Large intestine (tissue), 3 donors: ENCODE measurements at regions not wholly inside any gene's neighbourhood (a gene's known extent, or its start where the extent isn't known, plus 50 kb on each side); places are given as distances from the start of the nearest gene placed in this dataset.
"Not testable (repeated sequence)": the region's sequence is repeated elsewhere in the genome, so short reads cannot be mapped to it uniquely, and the experiment has no call there.

ENCODE experiments used
- DNase-seq, 2 donors: peaks; one replicate each; pipeline versions ENCODE4 v3.0.0 to v3.0.0-alpha.2; 2013
- H3K27ac ChIP-seq: one replicate; pipeline ENCODE4 v1.5.1; 2013; ENCODE audit warnings: low read length
- H3K27me3 ChIP-seq: 2 replicates; pipeline ENCODE4 v1.6.1; 2013; ENCODE audit warnings: low read length; ENCODE audit not compliant: control insufficient read depth, insufficient read depth
- H3K36me3 ChIP-seq: 2 replicates; pipeline ENCODE4 v1.6.1; 2013; ENCODE audit warnings: low read length; ENCODE audit not compliant: control insufficient read depth, insufficient read depth
- H3K4me1 ChIP-seq: one replicate; pipeline ENCODE4 v1.6.1; 2013; ENCODE audit warnings: low read length; ENCODE audit not compliant: control insufficient read depth, insufficient read depth
- H3K4me3 ChIP-seq: one replicate; pipeline ENCODE4 v1.5.1; 2013; ENCODE audit warnings: low read length
- H3K9me3 ChIP-seq: one replicate; pipeline ENCODE4 v1.6.1; 2013; ENCODE audit warnings: mild to moderate bottlenecking, low read depth, low read length, moderate library complexity; ENCODE audit not compliant: control insufficient read depth
- WGBS: methylation state at CpG from one replicate; pipeline ENCODE4 v1.1.5; 2013; ENCODE audit warnings: low lambda C conversion rate; ENCODE audit not compliant: insufficient coverage; 5-methylcytosine and 5-hydroxymethylcytosine counted together

DNA sequence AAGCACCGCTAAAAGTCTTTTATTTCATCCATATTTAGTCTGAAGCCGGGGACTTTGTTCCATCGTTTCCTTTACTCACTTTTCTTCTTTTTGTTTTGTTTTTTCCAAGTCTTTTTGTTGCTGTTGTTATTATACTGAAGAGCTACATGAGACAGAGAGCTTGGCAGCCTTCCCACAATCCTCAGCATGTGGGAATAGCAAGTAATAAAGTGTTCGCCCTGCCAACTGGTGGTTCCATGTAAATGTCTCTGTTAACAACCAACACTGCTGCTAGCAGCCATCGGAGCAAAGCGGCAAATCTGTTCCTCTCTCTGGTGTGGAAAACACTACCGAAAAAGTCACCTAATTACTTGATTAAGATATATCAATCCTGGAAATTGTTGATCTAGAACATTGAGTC, 437.8 kb upstream of the ID4 start:
- whole genome bisulfite sequencing, result 70% methylated on average over 2 of the region's 7 CpGs
- Histone ChIP-seq H3K27me3 (no peaks in the 10 kb centered on the region), H3K36me3 (no peaks in the 10 kb centered on the region), H3K4me1 (no peaks in the 10 kb centered on the region), H3K4me3 (no peak overlapping the region), H3K9me3 (no peaks in the 10 kb centered on the region), H3K27ac (no peak overlapping the region)
- no peak for DNase-seq

DNA sequence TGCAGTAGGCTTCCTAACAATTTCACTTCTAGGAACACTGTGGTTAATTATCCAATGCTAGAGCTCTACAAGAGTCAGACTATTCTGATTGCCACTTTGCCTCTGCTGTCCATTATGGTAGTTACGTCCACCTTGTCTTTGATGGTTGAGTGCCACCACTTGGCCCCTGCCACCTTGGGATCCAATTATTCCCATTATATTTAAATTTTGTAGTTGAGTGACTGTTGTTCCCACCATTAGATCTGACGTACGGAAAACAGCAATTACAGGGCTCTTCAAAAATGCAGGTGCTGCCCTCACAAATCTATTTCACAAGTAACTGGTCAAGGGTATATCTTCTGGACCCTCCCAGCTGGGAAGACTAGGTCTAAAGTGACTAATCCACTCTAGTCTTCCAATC, 432.3 kb upstream of the ID4 start:
- WGBS, result no CpG with 5 or more reads among the region's 3 CpGs

DNA sequence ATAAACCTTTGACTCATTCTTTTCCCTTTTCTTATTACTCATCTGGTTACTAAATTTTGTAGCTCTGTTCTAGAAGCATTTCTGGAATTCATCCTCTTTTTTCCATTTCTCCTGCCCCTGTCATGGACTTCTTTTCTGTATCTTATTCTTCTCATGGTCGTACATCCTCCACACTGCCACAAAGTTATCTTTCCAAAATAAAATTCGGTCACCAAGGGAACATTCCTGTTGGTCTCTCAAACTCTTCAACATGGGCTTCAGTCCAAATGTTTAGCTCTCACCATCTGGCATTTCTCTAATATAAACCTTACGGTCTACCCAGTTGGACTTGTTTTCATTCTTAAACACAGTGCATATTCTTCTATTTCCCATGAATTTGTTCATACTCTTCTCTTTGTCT, 428.8 kb upstream of the ID4 start:
- no peaks in the 10 kb centered on the region for H3K4me1 ChIP-seq
- H3K27ac ChIP-seq, result no peak overlapping the region
- peak in 1 of 2 donors; percentile 11 for DNase-seq
- H3K9me3 ChIP-seq, result no peaks in the 10 kb centered on the region
- WGBS, result 74% methylated on average over 2 of the region's 3 CpGs
- H3K27me3 ChIP-seq, result no peaks in the 10 kb centered on the region
- no peak overlapping the region for H3K4me3 ChIP-seq
- no peaks in the 10 kb centered on the region for H3K36me3 ChIP-seq

More for the DNA sequence above, 432.3 kb upstream of the ID4 start:
- H3K4me3 ChIP-seq, H3K27me3 ChIP-seq, DNase-seq, H3K9me3 ChIP-seq, H3K4me1 ChIP-seq, H3K36me3 ChIP-seq, H3K27ac ChIP-seq: not testable (repeated sequence)

DNA sequence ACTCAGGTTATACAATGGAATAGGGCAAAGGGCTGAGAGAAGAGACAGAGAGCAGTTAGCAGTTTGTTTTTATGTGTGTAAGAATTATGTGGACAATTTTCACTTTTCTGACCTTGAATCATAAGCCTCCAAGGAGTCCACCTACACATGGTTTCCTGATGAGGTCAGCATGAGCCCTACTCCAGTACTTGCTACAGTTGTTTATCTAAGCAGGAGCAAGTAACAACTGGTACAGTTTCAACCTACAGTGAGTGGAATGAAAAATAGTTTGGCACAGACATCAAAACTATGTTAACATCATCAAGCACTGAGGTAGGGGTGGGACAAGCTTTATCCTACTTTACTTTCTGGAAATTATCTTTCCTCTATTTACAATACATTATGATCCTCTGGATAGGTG, 426.7 kb upstream of the ID4 start:
- no peaks in the 10 kb centered on the region for H3K4me1 ChIP-seq
- H3K27me3 ChIP-seq, result no peaks in the 10 kb centered on the region
- DNase-seq, result peak; percentile 2 to 4
- H3K36me3 ChIP-seq, result no peaks in the 10 kb centered on the region
- H3K9me3 ChIP-seq, result no peaks in the 10 kb centered on the region
- no peak overlapping the region for H3K4me3 ChIP-seq
- H3K27ac ChIP-seq, result no peak overlapping the region

DNA sequence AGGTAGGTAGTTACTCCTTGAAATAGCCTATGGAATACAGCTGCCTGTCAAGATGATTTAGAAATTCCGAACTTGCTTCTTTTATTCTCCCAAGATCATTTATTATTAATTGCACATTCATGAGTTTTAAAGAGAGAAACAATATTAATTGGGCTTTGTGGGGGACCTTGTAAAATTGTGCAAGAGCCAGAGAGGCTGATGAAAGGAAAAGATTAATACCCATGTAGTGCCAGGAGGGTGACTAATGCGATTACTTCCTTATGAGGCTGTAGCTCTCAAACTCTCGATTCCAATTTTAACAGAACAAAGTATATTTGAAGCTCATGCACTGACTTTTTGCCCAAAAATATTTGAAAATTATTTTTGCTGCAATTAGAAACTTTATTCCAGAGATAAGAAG, 423.8 kb upstream of the ID4 start:
- no peak for DNase-seq
- H3K27me3 ChIP-seq, result no peaks in the 10 kb centered on the region
- H3K9me3 ChIP-seq, result no peaks in the 10 kb centered on the region
- H3K27ac ChIP-seq, result no peak overlapping the region
- H3K4me3 ChIP-seq, result no peak overlapping the region
- H3K4me1 ChIP-seq, result no peaks in the 10 kb centered on the region
- WGBS, result 94% methylated on average over 2 of the region's 3 CpGs
- no peaks in the 10 kb centered on the region for H3K36me3 ChIP-seq

DNA sequence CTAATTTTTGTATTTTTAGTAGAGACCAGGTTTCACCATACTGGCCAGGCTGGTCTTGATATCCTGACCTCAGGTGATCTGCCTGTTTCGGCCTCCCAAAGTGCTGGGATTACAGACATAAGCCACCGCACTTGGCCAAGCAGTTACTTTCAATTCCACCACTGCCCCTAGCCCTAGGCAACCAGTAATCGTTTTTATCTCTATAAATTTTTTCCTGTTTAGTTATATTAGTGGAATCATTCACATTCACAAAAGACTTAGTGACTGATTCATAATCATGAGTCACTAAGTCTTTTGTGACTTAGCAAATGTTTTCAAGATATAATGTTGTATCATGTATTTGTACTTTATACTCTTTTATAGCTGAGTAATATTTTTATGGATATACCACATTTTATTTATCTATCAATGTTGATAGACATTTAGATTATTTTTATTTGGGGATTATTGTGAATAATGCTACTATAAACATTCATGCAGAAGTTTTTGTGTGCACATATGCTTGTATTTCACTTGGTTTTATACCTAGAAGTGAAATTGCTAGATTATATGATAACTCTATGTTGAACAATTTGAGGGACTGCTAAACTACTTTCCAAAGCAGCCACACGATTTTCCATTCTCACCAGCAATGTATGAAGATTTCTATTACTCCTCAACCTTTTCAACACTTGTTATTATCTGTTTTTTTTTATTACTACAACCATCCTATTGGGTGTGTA, 421.4 kb upstream of the ID4 start:
- Histone ChIP-seq H3K4me3 (no peak overlapping the region), H3K4me1 (no peaks in the 10 kb centered on the region), H3K36me3 (no peaks in the 10 kb centered on the region), H3K9me3 (no peaks in the 10 kb centered on the region), H3K27me3 (no peaks in the 10 kb centered on the region), H3K27ac (no peak overlapping the region)
- DNase-seq, result no peak
- 100% methylated on average over 2 of the region's 4 CpGs for WGBS

DNA sequence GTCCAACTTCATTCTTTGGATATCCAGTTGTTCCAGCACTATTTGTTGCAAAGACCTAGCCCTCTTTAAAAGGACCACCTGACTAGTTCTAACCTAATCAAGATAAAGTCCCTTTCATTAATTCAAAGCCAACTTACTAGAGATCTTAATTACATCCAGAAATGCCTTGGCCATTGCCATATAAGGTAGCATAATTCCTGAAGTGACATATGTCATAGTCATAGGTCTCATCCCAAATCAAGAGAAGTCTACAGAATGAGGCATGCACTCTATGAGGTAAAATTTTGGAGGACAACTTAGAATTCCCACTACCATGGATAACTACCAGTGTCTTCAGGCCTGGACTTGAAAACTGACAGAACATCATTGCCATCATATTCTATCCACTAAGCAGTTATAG, 420.4 kb upstream of the ID4 start:
- Histone ChIP-seq H3K27me3 (no peaks in the 10 kb centered on the region), H3K4me1 (no peaks in the 10 kb centered on the region), H3K9me3 (no peaks in the 10 kb centered on the region), H3K4me3 (no peak overlapping the region), H3K27ac (no peak overlapping the region), H3K36me3 (no peaks in the 10 kb centered on the region)
- no peak for DNase-seq

DNA sequence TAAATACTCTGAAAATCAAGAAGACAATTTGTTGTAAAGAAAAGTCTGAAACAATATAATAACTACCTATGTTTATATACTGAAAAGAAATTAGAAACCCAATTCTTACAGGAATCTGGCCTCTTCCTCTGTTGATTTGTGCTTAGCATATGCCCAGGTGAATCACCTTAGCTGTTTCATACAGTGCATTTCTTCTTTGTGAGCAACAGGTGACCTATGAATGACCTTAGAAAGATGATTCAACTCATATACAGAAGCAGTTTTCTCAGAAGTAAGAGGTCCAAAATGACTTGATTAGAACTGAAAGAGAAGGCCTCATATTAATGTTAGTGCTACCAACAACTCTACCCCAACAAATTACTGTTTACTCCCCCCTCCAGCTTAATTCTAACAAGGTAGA, 419.5 kb upstream of the ID4 start:
- H3K9me3 ChIP-seq, result no peaks in the 10 kb centered on the region
- no peaks in the 10 kb centered on the region for H3K36me3 ChIP-seq
- H3K27me3 ChIP-seq, result no peaks in the 10 kb centered on the region
- H3K4me1 ChIP-seq, result no peaks in the 10 kb centered on the region
- no peak for DNase-seq
- no peak overlapping the region for H3K27ac ChIP-seq
- no peak overlapping the region for H3K4me3 ChIP-seq

DNA sequence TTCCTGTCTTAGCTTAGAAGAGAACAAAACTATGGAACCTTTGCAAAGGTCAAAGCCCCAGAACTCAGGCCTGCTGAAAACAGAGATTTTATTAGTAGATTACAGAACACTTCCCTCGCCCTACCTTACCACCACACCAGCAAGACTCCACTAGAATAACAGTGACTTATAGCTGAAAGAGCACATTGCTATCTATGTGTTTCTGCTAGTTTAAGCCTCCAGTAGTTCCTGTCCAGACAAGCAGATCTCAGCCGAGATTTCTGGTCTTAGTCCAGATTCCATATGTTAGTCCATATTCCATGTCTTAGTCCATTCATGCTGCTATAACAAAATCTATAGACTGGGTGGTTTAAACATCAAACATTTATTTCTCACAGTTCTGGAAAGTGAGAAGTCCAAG, 412.3 kb upstream of the ID4 start:
- H3K4me1 ChIP-seq, result no peaks in the 10 kb centered on the region
- H3K36me3 ChIP-seq, result no peaks in the 10 kb centered on the region
- H3K27me3 ChIP-seq, result no peaks in the 10 kb centered on the region
- H3K27ac ChIP-seq, result no peak overlapping the region
- WGBS, result no CpG with 5 or more reads among the region's 2 CpGs
- DNase-seq, result no peak
- H3K4me3 ChIP-seq, result no peak overlapping the region
- H3K9me3 ChIP-seq, result no peaks in the 10 kb centered on the region

DNA sequence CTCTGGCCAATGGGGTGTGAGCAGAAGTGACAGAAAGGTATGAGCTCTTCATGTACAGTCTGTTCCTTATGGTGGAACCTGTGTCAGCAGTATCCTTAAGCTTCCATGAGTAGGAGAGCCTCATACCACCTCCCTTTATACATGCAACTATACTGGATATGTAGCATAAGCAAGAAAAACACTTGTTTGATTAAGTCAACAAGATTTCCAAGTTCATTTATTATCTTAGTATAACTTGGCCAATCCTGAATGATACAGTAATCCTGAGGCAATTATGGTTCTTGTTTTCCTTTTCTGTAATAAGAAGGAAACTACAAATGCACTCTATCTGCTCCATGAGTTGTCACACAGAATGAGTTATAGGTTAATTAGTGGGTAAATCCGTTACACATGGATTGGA, 409.6 kb upstream of the ID4 start:
- no peaks in the 10 kb centered on the region for H3K4me1 ChIP-seq

DNA sequence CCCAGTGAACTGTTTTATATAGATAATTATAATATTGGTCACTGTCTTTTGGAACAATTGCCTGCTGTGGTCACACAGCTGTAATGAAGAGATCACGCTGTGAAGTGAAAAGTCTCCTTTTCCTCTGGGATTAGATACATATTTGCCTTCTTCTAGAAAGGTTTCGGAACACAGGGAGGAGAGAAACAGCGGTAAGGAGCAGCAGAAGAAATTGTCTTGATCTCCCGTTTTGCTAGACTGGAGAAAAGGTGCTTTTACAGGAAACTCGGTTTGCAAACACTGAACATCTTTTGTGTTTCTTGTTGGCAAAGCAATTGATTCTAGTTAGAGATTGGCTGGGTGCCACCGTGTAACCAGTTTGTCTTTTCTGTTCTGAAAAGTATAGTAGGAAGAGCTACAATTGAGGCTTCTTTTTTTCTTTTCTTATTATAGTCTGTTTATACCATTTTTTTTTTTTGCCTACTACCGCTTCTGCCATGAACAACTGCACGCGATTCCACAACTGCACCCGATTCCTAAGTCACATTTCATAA, 404.1 kb upstream of the ID4 start:
- Histone ChIP-seq H3K36me3 (no peaks in the 10 kb centered on the region), H3K27me3 (no peaks in the 10 kb centered on the region), H3K4me3 (no peak overlapping the region), H3K27ac (no peak overlapping the region), H3K9me3 (no peaks in the 10 kb centered on the region), H3K4me1 (no peaks in the 10 kb centered on the region)
- WGBS, result 60% methylated on average over 2 of the region's 10 CpGs
- no peak for DNase-seq

More for the DNA sequence above, 409.6 kb upstream of the ID4 start:
- H3K4me3 ChIP-seq, result no peak overlapping the region
- whole genome bisulfite sequencing, result no CpG with 5 or more reads among the region's 1 CpG
- no peaks in the 10 kb centered on the region for H3K9me3 ChIP-seq
- H3K36me3 ChIP-seq, result no peaks in the 10 kb centered on the region
- no peak for DNase-seq
- H3K27me3 ChIP-seq, result no peaks in the 10 kb centered on the region
- H3K27ac ChIP-seq, result no peak overlapping the region
